ENCODE measurements at regions not wholly inside any gene's neighbourhood (a gene's known extent, or its start where the extent isn't known, plus 50 kb on each side); places are given as distances from the start of the nearest gene placed in this dataset.
"Not testable (repeated sequence)": the region's sequence is repeated elsewhere in the genome, so short reads cannot be mapped to it uniquely, and the experiment has no call there.

DNA sequence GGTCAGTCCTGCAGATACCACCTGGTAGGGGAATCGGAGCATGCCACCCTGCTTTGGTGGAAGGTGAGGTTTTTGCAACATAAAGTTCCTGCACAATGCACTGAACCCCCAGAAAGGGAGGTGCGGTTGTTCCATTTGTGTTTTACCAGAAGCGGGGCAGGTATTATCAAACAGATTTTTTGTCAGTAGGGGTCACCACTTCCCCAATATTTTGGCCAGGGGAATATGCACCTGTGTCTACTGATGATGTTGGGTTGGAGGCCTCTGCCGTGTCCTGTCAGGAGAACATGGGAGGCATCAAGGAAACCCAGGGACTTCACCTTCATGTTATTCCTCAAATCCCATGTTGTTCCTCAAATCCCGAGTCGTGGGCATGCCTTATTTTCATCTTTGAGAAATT lies 438.7 kb downstream of the NTRK2 start:
- H3K27me3 ChIP-seq (ENCODE audit: low read depth), result no peaks in the 10 kb centered on the region
- intact Hi-C loops (cut with micrococcal nuclease), result no loop called here

GRCh38 chr9:85089188-85089969 lies 419.9 kb downstream of the NTRK2 start:
- Histone ChIP-seq H3K27me3 (ENCODE audit: low read depth) (peaks cover 6% of the 10 kb centered on the region), H3K4me1 (no peaks in the 10 kb centered on the region), H3K9me3 (replicated peaks) (no peaks in the 10 kb centered on the region), H3K27ac (replicated peaks) (no peak overlapping the region), H3K4me3 (no peak overlapping the region), H3K36me3 (no peaks in the 10 kb centered on the region)
- no peak for TF ChIP-seq CTCF (IDR thresholded peaks at IDR 0.05; ENCODE audit: borderline replicate concordance)
- no peak for DNase-seq
- intact Hi-C loops (cut with micrococcal nuclease), result no loop called here

More for the DNA sequence above, 438.7 kb downstream of the NTRK2 start:
- Histone ChIP-seq H3K27ac (replicated peaks) (no peak overlapping the region), H3K36me3 (no peaks in the 10 kb centered on the region), H3K4me1 (no peaks in the 10 kb centered on the region), H3K9me3 (replicated peaks) (no peaks in the 10 kb centered on the region), H3K4me3 (no peak overlapping the region)
- no peak for TF ChIP-seq CTCF (IDR thresholded peaks at IDR 0.05; ENCODE audit: borderline replicate concordance)
- DNase-seq, result no peak

GRCh38 chr9:85081963-85082362 lies 412.4 kb downstream of the NTRK2 start:
- H3K4me1 ChIP-seq, result no peaks in the 10 kb centered on the region
- peaks cover 21% of the 10 kb centered on the region for H3K27me3 ChIP-seq (ENCODE audit: low read depth)
- intact Hi-C loops (cut with micrococcal nuclease), result no loop called here
- no peak overlapping the region for H3K27ac ChIP-seq (replicated peaks)
- H3K4me3 ChIP-seq, result no peak overlapping the region
- H3K9me3 ChIP-seq (replicated peaks), result no peaks in the 10 kb centered on the region
- no peaks in the 10 kb centered on the region for H3K36me3 ChIP-seq
- DNase-seq, result no peak
- TF ChIP-seq CTCF (IDR thresholded peaks at IDR 0.05; ENCODE audit: borderline replicate concordance), result no peak

- no peak for TF ChIP-seq CTCF (IDR thresholded peaks at IDR 0.05; ENCODE audit: borderline replicate concordance)
- Histone ChIP-seq H3K27me3 (ENCODE audit: low read depth) (peaks cover 21% of the 10 kb centered on the region), H3K36me3 (no peaks in the 10 kb centered on the region), H3K4me3 (no peak overlapping the region), H3K9me3 (replicated peaks) (no peaks in the 10 kb centered on the region), H3K27ac (replicated peaks) (no peak overlapping the region), H3K4me1 (no peaks in the 10 kb centered on the region)
- intact Hi-C loops (cut with micrococcal nuclease), result no loop called here
- no peak for DNase-seq
These were observed 409.8 kb downstream of the NTRK2 start for GRCh38 chr9:85079349-85079748.

DNA sequence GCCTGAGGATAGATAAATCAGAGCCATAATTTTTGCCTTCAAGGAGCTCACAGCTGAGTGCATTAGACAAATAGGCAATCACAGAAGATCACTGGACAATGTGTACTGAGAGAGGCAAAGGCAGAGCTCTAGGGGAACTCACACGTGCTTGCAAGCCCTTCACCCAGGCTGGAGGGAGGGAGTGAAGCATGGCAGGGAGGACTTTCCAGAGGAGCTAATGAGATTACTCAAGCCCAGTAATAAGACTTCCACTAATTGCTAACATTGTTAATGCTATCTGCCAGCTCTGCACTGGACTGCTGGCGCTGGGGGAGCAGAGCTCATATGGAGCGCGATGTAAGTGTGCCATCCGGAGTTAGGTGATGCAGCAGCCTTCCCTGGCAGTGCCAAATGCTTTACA lies 408.4 kb downstream of the NTRK2 start:
- no peaks in the 10 kb centered on the region for H3K36me3 ChIP-seq
- no peak overlapping the region for H3K4me3 ChIP-seq
- TF ChIP-seq CTCF (IDR thresholded peaks at IDR 0.05; ENCODE audit: borderline replicate concordance), result no peak
- intact Hi-C loops (cut with micrococcal nuclease), result no loop called here
- no peaks in the 10 kb centered on the region for H3K4me1 ChIP-seq
- H3K27ac ChIP-seq (replicated peaks), result no peak overlapping the region
- no peaks in the 10 kb centered on the region for H3K9me3 ChIP-seq (replicated peaks)
- H3K27me3 ChIP-seq (ENCODE audit: low read depth), result peaks cover 21% of the 10 kb centered on the region
- no peak for DNase-seq

DNA sequence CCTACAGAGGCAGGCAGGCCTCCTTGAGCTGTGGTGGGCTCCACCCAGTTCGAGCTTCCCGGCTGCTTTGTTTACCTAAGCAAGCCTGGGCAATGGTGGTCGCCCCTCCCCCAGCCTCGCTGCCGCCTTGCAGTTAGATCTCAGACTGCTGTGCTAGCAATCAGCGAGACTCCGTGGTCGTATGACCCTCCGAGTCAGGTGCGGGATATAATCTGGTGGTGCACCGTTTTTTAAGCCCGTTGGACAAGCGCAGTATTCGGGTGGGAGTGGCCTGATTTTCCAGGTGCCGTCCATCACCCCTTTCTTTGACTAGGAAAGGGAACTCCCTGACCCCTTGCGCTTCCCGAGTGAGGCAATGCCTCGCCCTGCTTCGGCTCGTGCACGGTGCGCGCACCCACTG lies 407.6 kb downstream of the NTRK2 start:
- H3K4me3 ChIP-seq; H3K9me3 ChIP-seq (replicated peaks); H3K4me1 ChIP-seq; intact Hi-C loops (cut with micrococcal nuclease); H3K36me3 ChIP-seq; DNase-seq; H3K27ac ChIP-seq (replicated peaks): not testable (repeated sequence)
- H3K27me3 ChIP-seq (ENCODE audit: low read depth), result peaks cover 21% of the 10 kb centered on the region

Measured in left ventricle myocardium inferior (tissue), 1 donor.